Fibroblast of mammary gland (primary cell): ENCODE measurements at regions not wholly inside any gene's neighbourhood (a gene's known extent, or its start where the extent isn't known, plus 50 kb on each side); places are given as distances from the start of the nearest gene placed in this dataset.

Experiments used
- DNase-seq: peaks from one replicate; pipeline ENCODE4 v3.0.0-alpha.2; 2010; ENCODE audit warnings: low read depth
- H3K4me3 ChIP-seq: 2 replicates; pipeline ENCODE4 v1.5.1; 2011; ENCODE audit warnings: low read depth, mild to moderate bottlenecking, low read length, moderate library complexity; ENCODE audit not compliant: control insufficient read depth
- TF ChIP-seq, protein P1 (sequence below): conservative IDR thresholded peaks from 2 replicates; pipeline ENCODE4 v1.5.1; 2011; ENCODE audit warnings: low read depth, low read length, inconsistent platforms; ENCODE audit not compliant: control insufficient read depth, insufficient read depth

GRCh38 chr18:78393086-78393862, 586.3 kb upstream of the SALL3 start:
- no peak for DNase-seq
- H3K4me3 ChIP-seq, result no peak overlapping the region
- TF ChIP-seq, protein P1, sequence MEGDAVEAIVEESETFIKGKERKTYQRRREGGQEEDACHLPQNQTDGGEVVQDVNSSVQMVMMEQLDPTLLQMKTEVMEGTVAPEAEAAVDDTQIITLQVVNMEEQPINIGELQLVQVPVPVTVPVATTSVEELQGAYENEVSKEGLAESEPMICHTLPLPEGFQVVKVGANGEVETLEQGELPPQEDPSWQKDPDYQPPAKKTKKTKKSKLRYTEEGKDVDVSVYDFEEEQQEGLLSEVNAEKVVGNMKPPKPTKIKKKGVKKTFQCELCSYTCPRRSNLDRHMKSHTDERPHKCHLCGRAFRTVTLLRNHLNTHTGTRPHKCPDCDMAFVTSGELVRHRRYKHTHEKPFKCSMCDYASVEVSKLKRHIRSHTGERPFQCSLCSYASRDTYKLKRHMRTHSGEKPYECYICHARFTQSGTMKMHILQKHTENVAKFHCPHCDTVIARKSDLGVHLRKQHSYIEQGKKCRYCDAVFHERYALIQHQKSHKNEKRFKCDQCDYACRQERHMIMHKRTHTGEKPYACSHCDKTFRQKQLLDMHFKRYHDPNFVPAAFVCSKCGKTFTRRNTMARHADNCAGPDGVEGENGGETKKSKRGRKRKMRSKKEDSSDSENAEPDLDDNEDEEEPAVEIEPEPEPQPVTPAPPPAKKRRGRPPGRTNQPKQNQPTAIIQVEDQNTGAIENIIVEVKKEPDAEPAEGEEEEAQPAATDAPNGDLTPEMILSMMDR, result no peak

GRCh38 chr18:78396077-78396476, 583.5 kb upstream of the SALL3 start:
- DNase-seq, result no peak
- TF ChIP-seq, protein P1, result no peak
- no peak overlapping the region for H3K4me3 ChIP-seq

DNA sequence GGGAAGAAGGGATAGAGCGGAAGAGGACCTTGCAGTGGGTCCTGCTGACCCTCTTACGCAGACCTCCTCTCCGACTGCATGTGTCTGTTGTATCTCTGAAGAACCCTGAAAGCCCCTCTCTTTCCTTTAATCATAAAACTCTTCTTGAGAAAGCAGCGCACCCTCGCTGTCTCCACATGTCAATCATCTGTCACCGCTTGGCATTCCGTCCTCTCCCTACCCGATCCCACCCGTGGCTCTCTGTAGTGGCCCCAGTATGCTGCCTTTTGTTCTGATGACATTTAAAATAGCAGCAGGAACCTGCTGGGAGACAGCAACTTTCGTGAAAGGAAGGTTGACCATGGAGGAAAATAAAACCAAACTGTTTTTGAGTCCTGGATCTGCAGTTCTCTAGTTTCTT, 582.9 kb upstream of the SALL3 start:
- no peak overlapping the region for H3K4me3 ChIP-seq
- TF ChIP-seq, protein P1, result no peak
- DNase-seq, result no peak

DNA sequence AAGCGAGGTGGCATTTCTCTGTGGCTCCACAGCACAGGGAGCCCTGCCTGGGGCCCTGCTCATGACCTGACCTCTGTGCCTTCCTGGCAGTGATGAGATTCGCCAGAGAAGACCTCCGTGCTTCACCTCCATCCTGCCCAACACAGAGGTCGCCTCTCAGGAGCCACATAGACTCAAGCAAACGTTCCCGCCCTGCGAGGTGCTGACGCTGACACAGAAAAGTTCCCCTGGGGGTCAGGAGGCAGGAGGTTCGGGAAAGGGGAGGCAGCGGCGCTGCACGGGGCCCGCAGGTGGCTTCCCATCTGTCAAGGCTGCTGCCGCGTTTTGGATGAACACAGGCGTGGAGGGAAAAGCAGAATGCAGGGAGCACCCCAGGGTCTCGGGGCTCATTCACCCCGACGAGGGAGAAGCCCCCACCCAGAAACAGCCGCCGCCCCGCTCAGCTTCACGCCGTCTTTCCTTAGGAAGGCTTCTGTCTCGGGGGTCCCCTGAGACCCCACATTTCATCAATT, 579.6 kb upstream of the SALL3 start:
- no peak for DNase-seq
- TF ChIP-seq, protein P1, result no peak
- no peak overlapping the region for H3K4me3 ChIP-seq

GRCh38 chr18:78402440-78402839, 577.2 kb upstream of the SALL3 start:
- no peak for DNase-seq
- no peak overlapping the region for H3K4me3 ChIP-seq
- TF ChIP-seq, protein P1, result no peak

DNA sequence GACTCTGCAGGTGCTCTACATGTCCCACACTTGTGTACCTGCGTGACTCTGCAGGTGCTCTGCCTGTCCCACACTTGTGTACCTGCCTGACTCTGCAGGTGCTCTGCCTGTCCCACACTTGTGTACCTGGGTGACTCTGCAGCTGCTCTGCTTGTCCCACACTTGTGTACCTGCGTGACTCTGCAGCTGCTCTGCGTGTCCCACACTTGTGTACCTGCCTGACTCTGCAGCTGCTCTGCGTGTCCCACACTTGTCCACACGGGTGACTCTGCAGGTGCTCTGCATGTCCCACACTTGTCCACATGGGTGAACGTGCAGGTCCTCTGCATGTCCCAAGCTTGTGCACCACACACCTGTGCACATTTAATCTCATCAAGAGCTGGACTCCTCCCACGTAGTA, 576.7 kb upstream of the SALL3 start:
- H3K4me3 ChIP-seq, result no peak overlapping the region
- TF ChIP-seq, protein P1, result no peak

DNA sequence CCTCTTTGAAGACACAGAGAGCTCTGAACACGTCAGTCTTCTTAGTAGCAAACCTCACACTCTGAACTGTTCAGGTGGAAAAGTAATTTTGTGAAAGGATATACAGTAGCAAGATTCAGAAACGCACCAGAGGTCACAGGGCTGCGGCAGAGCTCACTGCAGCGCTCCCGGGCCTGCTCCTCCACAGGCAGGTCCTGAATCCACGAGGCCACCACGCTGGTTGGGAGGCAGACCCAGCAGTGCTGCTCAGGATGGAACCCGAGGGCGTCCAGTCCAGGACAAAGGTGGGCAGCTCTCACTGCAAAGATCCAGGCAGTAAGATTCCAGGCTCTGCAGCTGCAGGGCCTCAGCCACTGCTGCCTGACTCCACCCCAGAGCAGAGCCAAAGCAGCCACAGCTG, 576.2 kb upstream of the SALL3 start:
- no peak overlapping the region for H3K4me3 ChIP-seq
- TF ChIP-seq, protein P1, result no peak
- no peak for DNase-seq

More for the DNA sequence above, 576.7 kb upstream of the SALL3 start:
- DNase-seq, result no peak
